Osteoblast (primary cell): ENCODE measurements at regions not wholly inside any gene's neighbourhood (a gene's known extent, or its start where the extent isn't known, plus 50 kb on each side); places are given as distances from the start of the nearest gene placed in this dataset.

Source experiments
- DNase-seq: peaks from one replicate; pipeline ENCODE4 v3.0.0; 2011; ENCODE audit warnings: low spot score, mixed read lengths; ENCODE audit not compliant: insufficient read length; ENCODE audit errors: missing footprints
- H2AFZ ChIP-seq: 2 replicates; pipeline ENCODE4 v1.6.0; 2011; ENCODE audit warnings: mild to moderate bottlenecking, low read length
- H3K27ac ChIP-seq: 2 replicates; pipeline ENCODE4 v1.5.1; 2011; ENCODE audit warnings: mild to moderate bottlenecking, low read depth, low read length, moderate library complexity
- H3K27me3 ChIP-seq: 2 replicates; pipeline ENCODE4 v1.6.0; 2012; ENCODE audit warnings: mild to moderate bottlenecking, control low read depth, inconsistent platforms, low read length, moderate library complexity; ENCODE audit not compliant: insufficient read depth
- H3K36me3 ChIP-seq: 2 replicates; pipeline ENCODE4 v1.5.1; 2011; ENCODE audit warnings: mild to moderate bottlenecking, low read length, control low read depth, moderate library complexity; ENCODE audit not compliant: insufficient read depth
- H3K4me1 ChIP-seq: 2 replicates; pipeline ENCODE4 v1.5.1; 2011; ENCODE audit warnings: mild to moderate bottlenecking, low read length, control low read depth, moderate library complexity; ENCODE audit not compliant: insufficient read depth
- H3K4me2 ChIP-seq: 2 replicates; pipeline ENCODE4 v1.6.0; 2011; ENCODE audit warnings: mild to moderate bottlenecking, low read length; ENCODE audit not compliant: insufficient read depth
- H3K4me3 ChIP-seq: fragments of 200-600 bp; sonication (generic); 3 replicates; pipeline ENCODE4 v1.5.1; 2012; ENCODE audit warnings: mild to moderate bottlenecking, low read length, inconsistent platforms; ENCODE audit not compliant: insufficient read depth
- H3K79me2 ChIP-seq: 2 replicates; pipeline ENCODE4 v1.6.0; 2012; ENCODE audit warnings: mild to moderate bottlenecking, low read length, control low read depth, inconsistent platforms; ENCODE audit not compliant: insufficient read depth
- H3K9me3 ChIP-seq: 2 replicates; pipeline ENCODE4 v1.5.1; 2011; ENCODE audit warnings: low read depth, low read length, control low read depth
- H4K20me1 ChIP-seq: 2 replicates; pipeline ENCODE4 v1.6.0; 2012; ENCODE audit warnings: mild to moderate bottlenecking, low read length, control low read depth; ENCODE audit not compliant: insufficient read depth
- TF ChIP-seq, protein P1 (sequence below): IDR thresholded peaks from 2 replicates; pipeline ENCODE4 v1.5.1; 2011; ENCODE audit warnings: mild to moderate bottlenecking, low read depth, low read length, moderate library complexity; ENCODE audit errors: extremely low read depth

GRCh38 chr2:6755456-6755855, 110.3 kb downstream of the CMPK2 start:
- Histone ChIP-seq H2AFZ (no peak overlapping the region), H3K4me2 (no peak overlapping the region), H3K27ac (no peak overlapping the region), H3K4me1 (no peaks in the 10 kb centered on the region), H3K79me2 (no peaks in the 10 kb centered on the region), H3K27me3 (no peaks in the 10 kb centered on the region), H3K4me3 (no peak overlapping the region), H3K9me3 (peaks cover 4% of the 10 kb centered on the region), H4K20me1 (no peaks in the 10 kb centered on the region), H3K36me3 (no peaks in the 10 kb centered on the region)
- TF ChIP-seq, protein P1, sequence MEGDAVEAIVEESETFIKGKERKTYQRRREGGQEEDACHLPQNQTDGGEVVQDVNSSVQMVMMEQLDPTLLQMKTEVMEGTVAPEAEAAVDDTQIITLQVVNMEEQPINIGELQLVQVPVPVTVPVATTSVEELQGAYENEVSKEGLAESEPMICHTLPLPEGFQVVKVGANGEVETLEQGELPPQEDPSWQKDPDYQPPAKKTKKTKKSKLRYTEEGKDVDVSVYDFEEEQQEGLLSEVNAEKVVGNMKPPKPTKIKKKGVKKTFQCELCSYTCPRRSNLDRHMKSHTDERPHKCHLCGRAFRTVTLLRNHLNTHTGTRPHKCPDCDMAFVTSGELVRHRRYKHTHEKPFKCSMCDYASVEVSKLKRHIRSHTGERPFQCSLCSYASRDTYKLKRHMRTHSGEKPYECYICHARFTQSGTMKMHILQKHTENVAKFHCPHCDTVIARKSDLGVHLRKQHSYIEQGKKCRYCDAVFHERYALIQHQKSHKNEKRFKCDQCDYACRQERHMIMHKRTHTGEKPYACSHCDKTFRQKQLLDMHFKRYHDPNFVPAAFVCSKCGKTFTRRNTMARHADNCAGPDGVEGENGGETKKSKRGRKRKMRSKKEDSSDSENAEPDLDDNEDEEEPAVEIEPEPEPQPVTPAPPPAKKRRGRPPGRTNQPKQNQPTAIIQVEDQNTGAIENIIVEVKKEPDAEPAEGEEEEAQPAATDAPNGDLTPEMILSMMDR = no peak
- DNase-seq = no peak

DNA sequence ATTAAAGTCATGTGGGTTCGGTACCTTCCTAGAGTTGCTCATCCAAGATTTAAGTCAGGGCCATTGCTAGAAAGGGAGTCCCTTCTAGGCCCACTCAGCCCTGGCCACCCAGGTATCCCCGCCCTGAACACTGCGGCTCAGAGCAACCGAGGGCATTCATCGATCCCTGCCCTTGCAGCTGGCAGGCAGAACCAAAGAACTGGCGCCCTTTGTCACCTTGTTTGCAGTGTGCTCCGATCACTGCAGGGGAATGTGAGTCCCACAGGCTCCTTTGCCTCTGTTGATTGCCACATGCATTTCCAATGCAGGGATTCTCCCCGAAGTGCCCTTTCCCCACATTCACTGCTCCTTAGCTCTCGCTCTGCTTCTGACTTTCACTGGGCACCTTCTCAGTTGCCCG, 108.5 kb downstream of the CMPK2 start:
- Histone ChIP-seq H3K27me3 (no peaks in the 10 kb centered on the region), H3K4me3 (no peak overlapping the region), H3K79me2 (no peaks in the 10 kb centered on the region), H3K9me3 (peaks cover 4% of the 10 kb centered on the region), H2AFZ (no peak overlapping the region), H3K4me2 (no peak overlapping the region), H3K4me1 (no peaks in the 10 kb centered on the region), H3K27ac (no peak overlapping the region), H4K20me1 (no peaks in the 10 kb centered on the region), H3K36me3 (no peaks in the 10 kb centered on the region)
- TF ChIP-seq, protein P1 = no peak
- no peak for DNase-seq

GRCh38 chr2:6759689-6760088, 106.0 kb downstream of the CMPK2 start:
- Histone ChIP-seq H3K4me3 (no peak overlapping the region), H4K20me1 (no peaks in the 10 kb centered on the region), H3K4me1 (no peaks in the 10 kb centered on the region), H3K27me3 (no peaks in the 10 kb centered on the region), H3K4me2 (no peak overlapping the region), H3K27ac (no peak overlapping the region), H3K9me3 (peaks cover 4% of the 10 kb centered on the region), H2AFZ (no peak overlapping the region), H3K79me2 (no peaks in the 10 kb centered on the region), H3K36me3 (no peaks in the 10 kb centered on the region)
- no peak for DNase-seq
- TF ChIP-seq, protein P1 = no peak

- no peak overlapping the region for H3K4me2 ChIP-seq
- TF ChIP-seq, protein P1 = no peak
- no peaks in the 10 kb centered on the region for H3K27me3 ChIP-seq
- H2AFZ ChIP-seq = no peak overlapping the region
- no peak overlapping the region for H3K4me3 ChIP-seq
- H4K20me1 ChIP-seq = no peaks in the 10 kb centered on the region
- H3K4me1 ChIP-seq = no peaks in the 10 kb centered on the region
- DNase-seq = no peak
- peaks cover 4% of the 10 kb centered on the region for H3K9me3 ChIP-seq
- no peaks in the 10 kb centered on the region for H3K36me3 ChIP-seq
- no peaks in the 10 kb centered on the region for H3K79me2 ChIP-seq
- no peak overlapping the region for H3K27ac ChIP-seq
These were observed 105.6 kb downstream of the CMPK2 start for GRCh38 chr2:6760132-6760531.
